ENCODE measurements at regions not wholly inside any gene's neighbourhood (a gene's known extent, or its start where the extent isn't known, plus 50 kb on each side); places are given as distances from the start of the nearest gene placed in this dataset.

GRCh38 chr12:31865023-31865422, 94.2 kb upstream of the RESF1 start:
- Histone ChIP-seq H3K27ac (ENCODE audit: control insufficient read depth, insufficient read depth, low read length) (no peak overlapping the region), H3K9me1 (ENCODE audit: control insufficient read depth, extremely low read depth, insufficient read depth, low read length) (no peaks in the 10 kb centered on the region), H3K27me3 (ENCODE audit: control insufficient read depth, extremely low read depth, insufficient read depth, low read length) (no peaks in the 10 kb centered on the region), H3K36me3 (ENCODE audit: control insufficient read depth in 2 of 2, extremely low read depth in 1 of 2, insufficient read depth in 2 of 2, low read length in 2 of 2) (no peaks in the 10 kb centered on the region), H3K9me3 (ENCODE audit: control insufficient read depth, low read depth, low read length) (no peaks in the 10 kb centered on the region), H2AFZ (ENCODE audit: control insufficient read depth, low read length) (no peak overlapping the region), H3K4me3 (ENCODE audit: control insufficient read depth in 2 of 3, extremely low read depth in 1 of 3, insufficient read depth in 2 of 3, low read depth in 1 of 3, low read length in 3 of 3) (no peak overlapping the region), H3K4me2 (ENCODE audit: control insufficient read depth, extremely low read depth, insufficient read depth, low read depth, low read length) (no peak overlapping the region), H4K20me1 (ENCODE audit: control insufficient read depth, extremely low read depth, insufficient read depth, low read length) (no peaks in the 10 kb centered on the region), H3K4me1 (ENCODE audit: control insufficient read depth, extremely low read depth, insufficient read depth, low read length) (no peaks in the 10 kb centered on the region), H3K9ac (ENCODE audit: control insufficient read depth, extremely low read depth, insufficient read depth, low read length) (no peak overlapping the region), H3K79me2 (ENCODE audit: control insufficient read depth, insufficient read depth, low read length) (no peaks in the 10 kb centered on the region)
- no peak for TF ChIP-seq CTCF (optimal IDR thresholded peaks at IDR 0.05 in 1 of 3, IDR thresholded peaks at IDR 0.05 in 1 of 3, conservative IDR thresholded peaks at IDR 0.05 in 1 of 3; ENCODE audit: extremely low read depth in 1 of 3, insufficient read depth in 2 of 3, low read length in 3 of 3)
- TF ChIP-seq EZH2 (IDR thresholded peaks at IDR 0.05; ENCODE audit: low read length), result no peak
- FAIRE-seq (no peak), DNase-seq (ENCODE audit: low read depth, low spot score) (no peak)
- dilution Hi-C loops (cut with MboI; ENCODE audit: extremely low pct_ligation_motif_present, low sequenced_read_pairs), result no loop called here

GRCh38 chr12:31861360-31861759, 97.9 kb upstream of the RESF1 start:
- no peaks in the 10 kb centered on the region for H3K9me3 ChIP-seq (ENCODE audit: control insufficient read depth, low read depth, low read length)
- H3K4me1 ChIP-seq (ENCODE audit: control insufficient read depth, extremely low read depth, insufficient read depth, low read length), result no peaks in the 10 kb centered on the region
- no peak overlapping the region for H3K4me3 ChIP-seq (ENCODE audit: control insufficient read depth in 2 of 3, extremely low read depth in 1 of 3, insufficient read depth in 2 of 3, low read depth in 1 of 3, low read length in 3 of 3)
- FAIRE-seq (no peak), DNase-seq (ENCODE audit: low read depth, low spot score) (no peak)
- H2AFZ ChIP-seq (ENCODE audit: control insufficient read depth, low read length), result no peak overlapping the region
- H3K27ac ChIP-seq (ENCODE audit: control insufficient read depth, insufficient read depth, low read length), result no peak overlapping the region
- H3K9me1 ChIP-seq (ENCODE audit: control insufficient read depth, extremely low read depth, insufficient read depth, low read length), result no peaks in the 10 kb centered on the region
- H3K9ac ChIP-seq (ENCODE audit: control insufficient read depth, extremely low read depth, insufficient read depth, low read length), result no peak overlapping the region
- H3K79me2 ChIP-seq (ENCODE audit: control insufficient read depth, insufficient read depth, low read length), result no peaks in the 10 kb centered on the region
- H4K20me1 ChIP-seq (ENCODE audit: control insufficient read depth, extremely low read depth, insufficient read depth, low read length), result no peaks in the 10 kb centered on the region
- H3K4me2 ChIP-seq (ENCODE audit: control insufficient read depth, extremely low read depth, insufficient read depth, low read depth, low read length), result no peak overlapping the region
- H3K27me3 ChIP-seq (ENCODE audit: control insufficient read depth, extremely low read depth, insufficient read depth, low read length), result no peaks in the 10 kb centered on the region
- no peak for TF ChIP-seq EZH2 (IDR thresholded peaks at IDR 0.05; ENCODE audit: low read length)
- no peak for TF ChIP-seq CTCF (optimal IDR thresholded peaks at IDR 0.05 in 1 of 3, IDR thresholded peaks at IDR 0.05 in 1 of 3, conservative IDR thresholded peaks at IDR 0.05 in 1 of 3; ENCODE audit: extremely low read depth in 1 of 3, insufficient read depth in 2 of 3, low read length in 3 of 3)
- dilution Hi-C loops (cut with MboI; ENCODE audit: extremely low pct_ligation_motif_present, low sequenced_read_pairs), result no loop called here
- no peaks in the 10 kb centered on the region for H3K36me3 ChIP-seq (ENCODE audit: control insufficient read depth in 2 of 2, extremely low read depth in 1 of 2, insufficient read depth in 2 of 2, low read length in 2 of 2)

All from keratinocyte (primary cell).